GM21528 (cell line): ENCODE measurements at regions not wholly inside any gene's neighbourhood (a gene's known extent, or its start where the extent isn't known, plus 50 kb on each side); places are given as distances from the start of the nearest gene placed in this dataset.
"Not testable (repeated sequence)": the region's sequence is repeated elsewhere in the genome, so short reads cannot be mapped to it uniquely, and the experiment has no call there.

Experiments used
- ATAC-seq: cut with Tn5 transposase; IDR thresholded peaks from one replicate; pipeline ENCODE4 v1.9.1; 2021; ENCODE audit warnings: mild to moderate bottlenecking, moderate library complexity; ENCODE audit not compliant: unreplicated experiment, low FRiP score

- no peak for ATAC-seq
Measured at GRCh38 chr3:519026-519425, 322.5 kb downstream of the CHL1 start.

- ATAC-seq, result no peak
Measured at GRCh38 chr3:522888-523287, 326.3 kb downstream of the CHL1 start.

GRCh38 chr3:525415-525814 lies 328.9 kb downstream of the CHL1 start:
- no peak for ATAC-seq

- ATAC-seq, result no peak
Measured at GRCh38 chr3:535566-536416, 339.2 kb downstream of the CHL1 start.

- no peak for ATAC-seq
Measured at GRCh38 chr3:536417-536813, 339.9 kb downstream of the CHL1 start.

GRCh38 chr3:541062-541801 lies 344.7 kb downstream of the CHL1 start:
- ATAC-seq, result no peak

GRCh38 chr3:542021-542420 lies 345.5 kb downstream of the CHL1 start:
- no peak for ATAC-seq

GRCh38 chr3:549636-550035 lies 353.1 kb downstream of the CHL1 start:
- ATAC-seq, result no peak

GRCh38 chr3:550471-550870 lies 353.9 kb downstream of the CHL1 start:
- ATAC-seq, result no peak

GRCh38 chr3:557972-558371 lies 361.4 kb downstream of the CHL1 start:
- peak; percentile 95 for ATAC-seq

- ATAC-seq, result no peak
Measured at GRCh38 chr3:567488-568185, 371.1 kb downstream of the CHL1 start.

- ATAC-seq, result not testable (repeated sequence)
Measured at GRCh38 chr3:579529-579928, 383.0 kb downstream of the CHL1 start.

GRCh38 chr3:589066-589465 lies 392.5 kb downstream of the CHL1 start:
- not testable (repeated sequence) for ATAC-seq

- ATAC-seq, result not testable (repeated sequence)
Measured at GRCh38 chr3:597304-597703, 400.7 kb downstream of the CHL1 start.

GRCh38 chr3:597746-598145 lies 401.2 kb downstream of the CHL1 start:
- ATAC-seq, result not testable (repeated sequence)

- not testable (repeated sequence) for ATAC-seq
Measured at GRCh38 chr3:607480-607879, 410.9 kb downstream of the CHL1 start.

GRCh38 chr3:621714-622113 lies 425.2 kb downstream of the CHL1 start:
- ATAC-seq, result no peak

- ATAC-seq, result no peak
Measured at GRCh38 chr3:622314-622713, 425.8 kb downstream of the CHL1 start.

- no peak for ATAC-seq
Measured at GRCh38 chr3:623914-624545, 427.5 kb downstream of the CHL1 start.

GRCh38 chr3:632571-633170 lies 436.1 kb downstream of the CHL1 start:
- ATAC-seq, result peak; percentile 64
